ENCODE measurements at regions not wholly inside any gene's neighbourhood (a gene's known extent, or its start where the extent isn't known, plus 50 kb on each side); places are given as distances from the start of the nearest gene placed in this dataset.
"Not testable (repeated sequence)": the region's sequence is repeated elsewhere in the genome, so short reads cannot be mapped to it uniquely, and the experiment has no call there.

DNA sequence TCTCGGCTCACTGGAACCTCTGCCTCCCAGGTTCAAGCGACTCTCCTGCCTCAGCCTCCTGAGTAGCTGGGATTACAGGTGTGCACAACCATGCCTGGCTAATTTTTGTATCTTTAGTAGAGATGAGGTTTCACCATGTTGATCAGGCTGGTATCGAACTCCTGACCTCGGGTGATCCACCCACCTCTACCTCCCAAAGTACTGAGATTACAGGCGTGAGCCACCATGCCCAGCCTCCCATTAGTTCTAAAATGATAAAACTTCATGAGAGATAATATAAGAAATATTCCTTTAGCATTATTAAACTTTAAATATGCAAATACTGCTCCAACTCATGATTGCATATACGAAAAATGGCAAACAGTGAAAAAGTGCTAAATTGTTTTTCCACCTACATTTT, 793.6 kb upstream of the CDH10 start:
- DNase-seq; ATAC-seq (replicated peaks in 1 of 2); H3K27me3 Mint-ChIP-seq (ENCODE audit: low read depth); H3K36me3 Mint-ChIP-seq (ENCODE audit: insufficient read depth in 2 of 2); H3K27ac Mint-ChIP-seq; H3K4me3 Mint-ChIP-seq; H3K4me1 Mint-ChIP-seq (ENCODE audit: low read depth); H3K9me3 Mint-ChIP-seq: not testable (repeated sequence)

DNA sequence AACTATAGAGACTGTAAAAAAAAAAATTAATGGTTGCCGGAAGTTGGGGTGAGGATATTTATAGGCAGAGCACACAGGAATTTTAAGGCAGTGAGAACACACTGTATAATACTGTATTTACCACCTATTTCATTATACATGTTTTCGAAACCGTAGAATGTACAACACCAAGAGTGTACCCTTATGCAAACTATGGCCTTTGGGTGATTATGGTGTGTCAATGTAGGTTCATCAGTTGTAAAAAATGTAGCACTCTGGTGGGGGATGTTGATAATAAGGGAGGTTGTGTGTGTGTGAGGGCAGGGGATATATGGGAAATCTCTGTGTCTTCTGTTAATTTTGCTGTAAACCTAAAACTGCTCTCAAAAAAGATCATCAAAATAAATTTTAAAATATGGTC, 791.7 kb upstream of the CDH10 start:
- Mint-ChIP-seq H3K27me3 (ENCODE audit: low read depth) (no peaks in the 10 kb centered on the region), H3K9me3 (peaks cover 3 to 6% of the 10 kb centered on the region in 2 donors), H3K36me3 (ENCODE audit: insufficient read depth in 2 of 2) (peaks cover 0 to 1% of the 10 kb centered on the region in 2 donors), H3K27ac (no peak overlapping the region), H3K4me3 (no peak overlapping the region), H3K4me1 (ENCODE audit: low read depth) (no peaks in the 10 kb centered on the region)
- no peak for ATAC-seq (replicated peaks in 1 of 2)
- DNase-seq: no peak

DNA sequence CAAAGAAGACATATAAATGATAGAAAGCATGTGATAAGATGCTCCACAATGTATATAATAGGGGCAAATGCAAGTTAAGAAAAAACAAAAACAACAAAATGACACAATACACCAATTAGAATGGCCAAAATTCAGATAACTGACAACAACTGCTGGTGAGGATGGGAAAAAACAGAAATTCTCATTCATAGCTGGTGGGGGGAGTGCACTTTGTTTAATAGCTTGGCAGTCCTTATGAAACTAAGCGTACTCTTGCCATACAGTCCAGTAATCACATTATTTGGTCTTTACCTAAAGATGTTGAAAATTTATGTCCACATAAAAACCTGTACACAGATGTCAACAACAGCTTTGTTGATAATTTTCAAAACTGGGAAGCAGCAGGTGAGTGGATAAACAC, 791.1 kb upstream of the CDH10 start:
- H3K36me3 Mint-ChIP-seq (ENCODE audit: insufficient read depth in 2 of 2): peaks cover 0 to 1% of the 10 kb centered on the region in 2 donors
- H3K27ac Mint-ChIP-seq: peak overlapping the region; percentile 21
- no peak overlapping the region for H3K4me3 Mint-ChIP-seq
- H3K4me1 Mint-ChIP-seq (ENCODE audit: low read depth): no peaks in the 10 kb centered on the region
- DNase-seq (no peak), ATAC-seq (replicated peaks in 1 of 2) (no peak)
- no peaks in the 10 kb centered on the region for H3K27me3 Mint-ChIP-seq (ENCODE audit: low read depth)
- peaks cover 3 to 6% of the 10 kb centered on the region in 2 donors for H3K9me3 Mint-ChIP-seq

DNA sequence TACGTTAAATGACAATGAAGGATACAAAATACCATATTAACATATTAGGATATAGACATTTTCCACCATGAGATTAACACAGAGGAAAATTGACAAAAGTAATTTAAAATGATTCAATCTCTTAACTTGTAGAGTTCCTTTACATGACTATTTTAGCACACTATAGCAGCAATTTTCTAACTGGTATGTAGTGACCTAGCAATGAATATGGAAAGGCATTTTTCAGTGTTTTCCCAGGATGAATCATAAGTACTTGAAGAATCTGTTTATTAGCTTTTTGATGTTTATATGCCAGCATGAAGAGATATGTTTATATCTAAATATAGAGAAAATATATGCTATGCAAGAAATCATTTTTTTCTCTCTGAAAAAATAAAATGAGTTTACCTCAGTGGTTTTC, 782.5 kb upstream of the CDH10 start:
- ATAC-seq (replicated peaks in 1 of 2): no peak

DNA sequence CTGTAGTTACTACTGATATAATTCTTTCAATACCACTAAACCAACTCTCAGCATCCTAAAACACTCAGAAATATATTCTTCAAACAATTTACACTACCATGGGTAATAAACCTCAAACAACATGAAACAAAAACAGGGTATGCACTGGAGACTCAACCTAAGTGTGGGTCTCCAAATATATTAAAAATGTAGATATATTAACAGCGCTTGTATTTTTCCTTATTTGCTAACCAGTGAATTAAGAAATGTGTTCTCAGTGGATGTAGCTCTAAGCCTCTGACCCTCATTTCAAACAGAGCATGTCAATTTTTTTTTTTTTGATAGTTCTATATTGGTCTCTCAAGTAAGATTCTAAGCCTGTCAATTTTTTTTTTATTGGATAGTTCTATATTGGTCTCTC, 778.5 kb upstream of the CDH10 start:
- Mint-ChIP-seq H3K27ac (no peak overlapping the region), H3K4me3 (no peak overlapping the region), H3K4me1 (ENCODE audit: low read depth) (no peaks in the 10 kb centered on the region), H3K9me3 (peaks cover 6 to 9% of the 10 kb centered on the region in 2 donors), H3K27me3 (ENCODE audit: low read depth) (no peaks in the 10 kb centered on the region), H3K36me3 (ENCODE audit: insufficient read depth in 2 of 2) (no peaks in the 10 kb centered on the region)
- DNase-seq (no peak), ATAC-seq (replicated peaks in 1 of 2) (no peak)

More for the DNA sequence above, 782.5 kb upstream of the CDH10 start:
- no peak for DNase-seq
- no peaks in the 10 kb centered on the region for H3K27me3 Mint-ChIP-seq (ENCODE audit: low read depth)
- H3K27ac Mint-ChIP-seq: no peak overlapping the region
- H3K9me3 Mint-ChIP-seq: peaks cover 7% of the 10 kb centered on the region in 2 donors
- no peak overlapping the region for H3K4me3 Mint-ChIP-seq
- H3K36me3 Mint-ChIP-seq (ENCODE audit: insufficient read depth in 2 of 2): no peaks in the 10 kb centered on the region
- no peaks in the 10 kb centered on the region for H3K4me1 Mint-ChIP-seq (ENCODE audit: low read depth)

DNA sequence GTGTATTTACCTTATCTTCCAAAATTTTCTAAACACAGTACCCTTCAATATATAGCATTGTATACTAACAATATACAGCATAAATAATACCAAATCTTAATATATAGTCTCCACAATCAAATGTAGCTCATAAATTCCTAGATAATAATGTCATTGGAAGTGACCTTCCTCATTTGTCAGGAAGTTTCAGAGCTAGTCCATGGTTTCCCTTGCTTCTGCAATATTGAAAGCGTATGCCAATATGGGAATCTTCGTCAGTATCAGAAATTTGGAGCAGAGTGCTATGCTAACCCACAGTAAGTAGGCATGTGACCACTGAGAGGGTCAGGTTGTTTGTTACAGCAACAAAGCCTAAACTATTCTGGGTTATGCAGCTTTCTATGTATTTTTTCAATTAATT, 774.9 kb upstream of the CDH10 start:
- DNase-seq: no peak
- H3K36me3 Mint-ChIP-seq (ENCODE audit: insufficient read depth in 2 of 2): no peaks in the 10 kb centered on the region
- ATAC-seq (replicated peaks in 1 of 2): no peak
- no peak overlapping the region for H3K27ac Mint-ChIP-seq
- H3K9me3 Mint-ChIP-seq: peaks cover 3 to 5% of the 10 kb centered on the region in 2 donors
- H3K27me3 Mint-ChIP-seq (ENCODE audit: low read depth): no peaks in the 10 kb centered on the region
- no peaks in the 10 kb centered on the region for H3K4me1 Mint-ChIP-seq (ENCODE audit: low read depth)
- no peak overlapping the region for H3K4me3 Mint-ChIP-seq

DNA sequence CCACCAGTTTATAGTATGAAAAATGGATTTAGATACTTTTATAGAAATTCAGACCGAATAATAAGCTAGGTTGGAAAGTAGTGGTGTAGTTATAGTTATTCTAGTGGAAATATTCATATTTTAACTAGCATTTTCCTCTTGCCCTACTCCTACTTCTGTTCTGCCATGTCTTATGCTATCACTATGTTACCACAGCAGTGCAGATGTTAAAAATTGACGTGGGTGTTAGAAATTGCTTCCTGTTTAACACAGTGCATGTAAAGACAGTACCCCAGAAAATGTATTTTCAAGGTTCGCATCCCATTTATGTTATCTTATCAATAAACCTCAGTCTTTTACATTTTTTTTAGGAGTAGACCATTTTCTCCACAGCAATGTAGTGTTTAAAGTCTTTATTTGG, 774.2 kb upstream of the CDH10 start:
- Mint-ChIP-seq H3K36me3 (ENCODE audit: insufficient read depth in 2 of 2) (no peaks in the 10 kb centered on the region), H3K4me3 (no peak overlapping the region), H3K9me3 (peaks cover 0 to 3% of the 10 kb centered on the region in 2 donors), H3K27ac (no peak overlapping the region), H3K27me3 (ENCODE audit: low read depth) (no peaks in the 10 kb centered on the region), H3K4me1 (ENCODE audit: low read depth) (no peaks in the 10 kb centered on the region)
- DNase-seq (no peak), ATAC-seq (replicated peaks in 1 of 2) (no peak)

DNA sequence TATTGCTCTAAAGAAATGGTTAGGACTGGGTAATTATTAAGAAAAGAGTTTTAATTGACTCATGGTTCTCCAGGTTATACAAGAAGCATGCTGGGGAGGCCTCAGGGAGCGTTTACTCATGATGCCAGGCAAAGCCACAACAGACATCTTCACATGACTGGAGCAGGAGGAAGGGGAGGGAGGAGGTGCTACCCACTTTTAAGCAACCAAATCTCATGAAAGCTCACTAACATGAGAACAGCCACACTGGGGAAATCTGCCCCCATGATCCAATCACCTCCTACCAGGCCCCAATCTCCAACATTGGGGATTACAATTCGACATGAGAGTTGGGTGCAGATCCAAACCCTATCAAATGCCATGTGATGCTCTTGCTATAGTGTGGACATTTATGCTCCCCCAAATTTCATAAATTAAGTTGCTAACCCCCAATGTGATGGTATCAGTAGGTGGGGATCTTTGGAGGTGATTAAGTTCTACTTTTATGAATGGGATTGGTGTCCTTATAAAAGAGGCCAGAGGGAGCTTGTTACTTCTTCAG, 773.6 kb upstream of the CDH10 start:
- ATAC-seq (replicated peaks in 1 of 2) (no peak), DNase-seq (no peak)
- Mint-ChIP-seq H3K27me3 (ENCODE audit: low read depth) (no peaks in the 10 kb centered on the region), H3K27ac (no peak overlapping the region), H3K4me3 (no peak overlapping the region), H3K36me3 (ENCODE audit: insufficient read depth in 2 of 2) (no peaks in the 10 kb centered on the region), H3K4me1 (ENCODE audit: low read depth) (no peaks in the 10 kb centered on the region), H3K9me3 (peaks cover 0 to 3% of the 10 kb centered on the region in 2 donors)

DNA sequence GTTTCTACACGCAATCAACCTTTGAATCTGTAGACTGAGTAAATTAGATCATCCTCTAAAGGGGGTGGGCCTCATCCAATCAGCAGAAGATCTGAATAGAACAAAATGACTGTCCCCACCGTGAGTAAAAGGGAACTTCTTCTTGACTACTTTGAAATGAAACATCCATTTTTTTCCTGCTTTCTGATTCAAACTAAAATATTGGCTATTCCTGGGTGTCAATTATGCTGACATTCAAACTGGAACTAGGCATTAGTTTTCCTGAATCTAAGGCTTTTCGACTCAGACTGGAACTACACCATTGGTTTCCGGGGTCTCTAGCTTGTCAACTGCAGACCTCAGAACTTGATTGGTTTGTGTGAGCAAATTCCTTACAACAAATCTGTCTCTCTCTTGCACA, 772.2 kb upstream of the CDH10 start:
- no peak for DNase-seq
- Mint-ChIP-seq H3K27me3 (ENCODE audit: low read depth) (no peaks in the 10 kb centered on the region), H3K9me3 (peaks cover 0 to 3% of the 10 kb centered on the region in 2 donors), H3K27ac (no peak overlapping the region), H3K4me1 (ENCODE audit: low read depth) (no peaks in the 10 kb centered on the region), H3K4me3 (no peak overlapping the region), H3K36me3 (ENCODE audit: insufficient read depth in 2 of 2) (no peaks in the 10 kb centered on the region)
- no peak for ATAC-seq (replicated peaks in 1 of 2)

DNA sequence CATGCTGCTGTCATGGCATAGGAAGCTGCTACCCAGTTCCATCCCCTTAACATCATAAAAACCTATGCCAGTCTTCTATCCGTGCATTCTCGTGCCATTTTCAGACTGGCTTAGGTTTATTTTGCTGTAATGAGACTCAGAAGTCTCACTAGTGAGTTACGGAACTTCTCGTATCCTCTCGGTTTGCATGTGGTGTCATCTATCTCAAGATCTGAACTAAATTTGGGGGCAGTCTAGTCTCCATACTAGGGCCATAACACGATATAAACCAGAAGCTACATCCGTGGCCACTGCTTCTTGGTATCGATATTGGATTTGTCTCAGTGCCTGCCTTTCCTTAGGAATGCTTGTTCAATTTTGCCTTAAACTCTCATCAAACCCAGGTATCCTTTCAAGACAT, 771.2 kb upstream of the CDH10 start:
- H3K4me1 Mint-ChIP-seq (ENCODE audit: low read depth): no peaks in the 10 kb centered on the region
- no peak for ATAC-seq (replicated peaks in 1 of 2)
- H3K36me3 Mint-ChIP-seq (ENCODE audit: insufficient read depth in 2 of 2): no peaks in the 10 kb centered on the region
- H3K9me3 Mint-ChIP-seq: peaks cover 3 to 8% of the 10 kb centered on the region in 2 donors
- no peaks in the 10 kb centered on the region for H3K27me3 Mint-ChIP-seq (ENCODE audit: low read depth)
- DNase-seq: no peak
- no peak overlapping the region for H3K4me3 Mint-ChIP-seq
- no peak overlapping the region for H3K27ac Mint-ChIP-seq

DNA sequence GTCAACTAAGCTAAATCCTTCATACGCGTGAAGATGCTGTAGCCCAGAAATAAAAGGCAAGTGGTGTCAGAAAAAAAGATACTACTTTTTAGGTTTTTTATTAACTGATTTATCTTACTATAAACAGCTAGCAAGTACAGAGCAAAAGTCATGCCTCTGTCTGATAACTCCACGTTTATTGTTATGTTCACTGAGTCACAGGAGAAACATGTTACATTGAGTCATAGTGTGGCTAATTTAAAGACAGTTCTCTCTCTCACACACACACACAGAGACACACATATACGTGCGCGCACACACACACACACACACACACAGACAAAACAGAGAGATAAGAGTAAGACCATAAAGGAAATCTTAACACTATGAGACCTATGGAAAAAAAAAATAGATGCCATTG, 770.0 kb upstream of the CDH10 start:
- peaks cover 3 to 6% of the 10 kb centered on the region in 2 donors for H3K9me3 Mint-ChIP-seq
- H3K27ac Mint-ChIP-seq: no peak overlapping the region
- H3K4me1 Mint-ChIP-seq (ENCODE audit: low read depth): no peaks in the 10 kb centered on the region
- no peak overlapping the region for H3K4me3 Mint-ChIP-seq
- no peaks in the 10 kb centered on the region for H3K27me3 Mint-ChIP-seq (ENCODE audit: low read depth)
- no peaks in the 10 kb centered on the region for H3K36me3 Mint-ChIP-seq (ENCODE audit: insufficient read depth in 2 of 2)
- ATAC-seq (replicated peaks in 1 of 2) (no peak), DNase-seq (no peak)

DNA sequence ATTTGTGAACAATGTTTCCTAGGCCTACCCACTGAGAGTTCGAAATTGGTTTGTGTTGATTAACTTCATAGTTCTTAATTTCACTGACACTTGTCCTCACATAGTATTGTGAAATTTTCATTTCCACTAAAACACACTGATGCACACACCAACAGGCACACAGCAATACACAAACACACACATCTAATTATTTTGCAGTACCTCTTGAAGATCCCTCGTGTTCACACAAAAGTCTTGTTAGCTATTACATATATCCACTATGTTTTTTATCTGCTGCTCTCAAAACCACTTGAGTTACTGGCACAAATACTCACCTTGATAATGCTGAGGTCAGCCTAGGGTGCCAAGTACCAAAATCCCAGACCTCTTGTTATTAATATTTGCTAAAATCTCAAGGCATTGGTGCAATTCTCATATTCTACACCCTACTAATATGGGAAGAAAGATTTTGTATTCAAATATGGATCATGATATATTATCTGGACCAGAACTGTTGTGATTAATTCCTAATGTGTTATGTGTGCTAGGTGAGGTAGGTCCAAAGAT, 767.4 kb upstream of the CDH10 start:
- Mint-ChIP-seq H3K27me3 (ENCODE audit: low read depth) (no peaks in the 10 kb centered on the region), H3K27ac (no peak overlapping the region), H3K4me3 (no peak overlapping the region), H3K36me3 (ENCODE audit: insufficient read depth in 2 of 2) (no peaks in the 10 kb centered on the region), H3K4me1 (ENCODE audit: low read depth) (no peaks in the 10 kb centered on the region), H3K9me3 (peaks cover 7 to 12% of the 10 kb centered on the region in 2 donors)
- no peak for DNase-seq
- no peak for ATAC-seq (replicated peaks in 1 of 2)

DNA sequence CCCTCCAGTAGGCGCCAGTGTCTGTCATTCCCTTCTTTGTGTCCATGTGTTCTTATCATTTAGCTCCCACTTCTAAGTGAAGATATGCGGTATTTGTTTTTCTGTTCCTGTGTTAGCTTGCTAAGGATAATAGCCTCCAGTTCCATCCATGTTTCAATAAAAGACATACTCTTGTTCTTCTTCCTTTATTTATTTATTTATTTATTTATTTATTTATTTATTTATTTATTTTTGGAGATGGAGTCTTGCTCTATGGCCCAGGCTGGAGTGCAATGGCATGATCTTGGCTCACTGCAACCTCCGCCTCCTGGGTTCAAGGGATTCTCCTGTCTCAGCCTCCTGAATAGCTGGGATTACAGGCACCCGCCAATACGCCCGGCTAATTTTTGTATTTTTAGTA, 762.6 kb upstream of the CDH10 start:
- peaks cover 14 to 20% of the 10 kb centered on the region in 2 donors for H3K9me3 Mint-ChIP-seq
- H3K36me3 Mint-ChIP-seq (ENCODE audit: insufficient read depth in 2 of 2); H3K27me3 Mint-ChIP-seq (ENCODE audit: low read depth); ATAC-seq (replicated peaks in 1 of 2); DNase-seq; H3K4me3 Mint-ChIP-seq; H3K4me1 Mint-ChIP-seq (ENCODE audit: low read depth); H3K27ac Mint-ChIP-seq: not testable (repeated sequence)

DNA sequence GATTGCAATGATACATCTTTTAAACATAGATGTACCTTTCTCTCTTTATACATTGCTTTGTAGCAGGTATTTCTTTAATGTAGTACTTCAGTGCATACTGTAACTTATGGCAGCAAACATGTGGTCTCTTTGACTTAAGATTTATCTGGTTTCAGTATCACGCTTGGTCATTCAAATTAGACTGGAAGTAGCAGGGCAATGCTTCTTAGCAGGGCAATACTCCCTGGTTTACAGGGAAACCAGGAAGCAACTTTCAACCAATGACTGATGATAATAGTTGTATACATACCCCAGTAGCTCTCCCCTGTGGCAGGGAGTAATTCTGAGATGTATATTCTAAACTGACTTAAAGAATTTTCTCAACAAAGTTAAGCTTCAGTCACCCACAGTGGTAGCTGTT, 761.1 kb upstream of the CDH10 start:
- Mint-ChIP-seq H3K36me3 (ENCODE audit: insufficient read depth in 2 of 2) (peaks cover 0 to 1% of the 10 kb centered on the region in 2 donors), H3K4me3 (no peak overlapping the region), H3K4me1 (ENCODE audit: low read depth) (no peaks in the 10 kb centered on the region), H3K27ac (no peak overlapping the region), H3K9me3 (peaks cover 11 to 18% of the 10 kb centered on the region in 2 donors), H3K27me3 (ENCODE audit: low read depth) (no peaks in the 10 kb centered on the region)
- no peak for DNase-seq
- no peak for ATAC-seq (replicated peaks in 1 of 2)

All from activated T-cell treated with anti-CD3 and anti-CD28 coated beads, Interleukin-2, amount 50 U/mL, for 72 hours (primary cell).